NT2/D1 (cell line): ENCODE measurements at regions not wholly inside any gene's neighbourhood (a gene's known extent, or its start where the extent isn't known, plus 50 kb on each side); places are given as distances from the start of the nearest gene placed in this dataset.

Experiments
- DNase-seq: peaks from one replicate; pipeline ENCODE4 v3.0.0-alpha.2; 2011; ENCODE audit warnings: low read depth, low spot score
- H3K27me3 ChIP-seq: 2 replicates; pipeline ENCODE4 v1.6.0; 2011; ENCODE audit warnings: mild to moderate bottlenecking; ENCODE audit not compliant: insufficient read length, insufficient read depth
- H3K36me3 ChIP-seq: 2 replicates; pipeline ENCODE4 v1.6.1; 2011; ENCODE audit warnings: mild to moderate bottlenecking, low read length, mixed read lengths; ENCODE audit not compliant: insufficient read depth, insufficient read length
- H3K4me1 ChIP-seq: 2 replicates; pipeline ENCODE4 v1.5.1; 2011; ENCODE audit not compliant: insufficient read depth, insufficient read length
- H3K4me3 ChIP-seq: 2 replicates; pipeline ENCODE4 v1.5.1; 2011; ENCODE audit warnings: low read depth; ENCODE audit not compliant: insufficient read length
- H3K9ac ChIP-seq: 2 replicates; pipeline ENCODE4 v1.6.0; 2011; ENCODE audit warnings: low read depth; ENCODE audit not compliant: insufficient read length
- H3K9me3 ChIP-seq: 2 replicates; pipeline ENCODE4 v1.5.1; 2011; ENCODE audit warnings: mild to moderate bottlenecking, low read length; ENCODE audit not compliant: insufficient read depth
- SUZ12 ChIP-seq: IDR thresholded peaks from 2 replicates; pipeline ENCODE4 v1.6.1; 2011; ENCODE audit not compliant: insufficient read length, insufficient read depth; ENCODE audit errors: extremely low read depth
- YY1 ChIP-seq: IDR thresholded peaks from 2 replicates; pipeline ENCODE4 v1.6.1; 2011; ENCODE audit not compliant: insufficient read length, insufficient read depth
- ZNF274 ChIP-seq: IDR thresholded peaks from 2 replicates; pipeline ENCODE4 v1.6.1; 2011; ENCODE audit warnings: mild to moderate bottlenecking, low read depth, low read length

DNA sequence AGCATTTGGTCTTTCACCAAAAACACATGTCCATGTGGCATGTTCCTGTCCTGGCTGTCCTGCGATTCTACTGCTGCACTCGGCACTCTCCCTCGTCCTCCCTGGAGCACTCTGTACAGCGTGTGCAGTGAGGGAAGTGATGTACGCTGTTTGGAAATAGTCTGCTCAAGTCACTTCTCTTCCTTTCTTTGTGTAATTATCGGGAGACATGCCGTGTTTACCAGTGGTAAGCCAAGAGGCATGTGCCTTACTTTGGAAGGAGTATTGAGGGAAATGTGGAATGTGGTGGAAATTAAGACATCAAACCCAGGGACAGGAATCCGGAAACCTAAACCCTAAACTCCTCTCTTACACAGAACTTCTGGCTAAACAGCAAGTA is 268.5 kb upstream of the FOXQ1 start:
- H3K9ac ChIP-seq, result no peak overlapping the region
- no peaks in the 10 kb centered on the region for H3K4me1 ChIP-seq
- TF ChIP-seq ZNF274, result no peak
- TF ChIP-seq SUZ12, result no peak
- no peak for TF ChIP-seq YY1
- no peaks in the 10 kb centered on the region for H3K36me3 ChIP-seq
- H3K4me3 ChIP-seq, result no peak overlapping the region
- no peaks in the 10 kb centered on the region for H3K27me3 ChIP-seq
- DNase-seq, result no peak
- no peaks in the 10 kb centered on the region for H3K9me3 ChIP-seq

DNA sequence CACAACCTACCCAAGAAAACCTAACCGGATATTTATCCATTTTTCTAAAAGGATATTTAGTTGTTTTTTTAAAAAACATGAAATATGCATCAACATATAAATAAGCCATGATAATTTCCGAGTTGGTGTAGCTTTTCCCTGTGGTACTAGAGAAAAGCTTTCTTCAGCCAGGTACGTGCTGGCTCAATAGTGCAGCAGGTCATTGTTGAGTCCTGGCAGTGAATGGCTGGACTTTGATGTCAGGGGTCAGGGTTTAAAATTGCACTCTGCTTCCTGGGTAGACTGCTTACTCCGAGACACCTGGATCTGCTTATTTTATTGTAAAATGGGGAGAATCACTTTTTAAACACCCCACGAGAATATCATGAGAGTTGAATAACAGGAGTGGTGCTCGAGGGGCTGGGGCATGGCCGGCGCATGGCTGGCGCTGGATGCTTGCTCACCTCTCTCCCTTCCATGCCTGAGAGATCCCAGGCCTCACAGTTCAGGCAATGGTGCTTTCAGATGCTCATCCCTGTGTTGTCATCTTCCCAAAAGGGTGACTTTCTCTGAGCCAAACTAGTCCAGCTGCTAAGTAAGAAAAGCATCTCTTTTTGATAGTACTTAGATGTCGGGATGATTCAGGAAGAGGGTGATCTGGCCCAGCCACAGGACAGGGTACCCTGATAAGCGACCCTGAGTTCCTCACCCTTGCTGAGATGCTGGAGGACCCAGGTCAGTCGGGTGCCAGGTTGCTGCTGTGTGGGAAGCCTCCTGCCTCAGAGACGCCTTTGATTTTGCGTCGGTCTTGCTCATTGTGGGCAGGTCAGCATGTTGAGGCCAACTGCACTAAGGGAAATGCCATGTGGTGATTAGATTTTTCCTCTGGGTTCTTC is 269.1 kb upstream of the FOXQ1 start:
- Histone ChIP-seq H3K9me3 (no peaks in the 10 kb centered on the region), H3K4me3 (no peak overlapping the region), H3K9ac (no peak overlapping the region), H3K36me3 (no peaks in the 10 kb centered on the region), H3K4me1 (no peaks in the 10 kb centered on the region), H3K27me3 (no peaks in the 10 kb centered on the region)
- no peak for TF ChIP-seq SUZ12
- no peak for TF ChIP-seq YY1
- no peak for TF ChIP-seq ZNF274
- no peak for DNase-seq

DNA sequence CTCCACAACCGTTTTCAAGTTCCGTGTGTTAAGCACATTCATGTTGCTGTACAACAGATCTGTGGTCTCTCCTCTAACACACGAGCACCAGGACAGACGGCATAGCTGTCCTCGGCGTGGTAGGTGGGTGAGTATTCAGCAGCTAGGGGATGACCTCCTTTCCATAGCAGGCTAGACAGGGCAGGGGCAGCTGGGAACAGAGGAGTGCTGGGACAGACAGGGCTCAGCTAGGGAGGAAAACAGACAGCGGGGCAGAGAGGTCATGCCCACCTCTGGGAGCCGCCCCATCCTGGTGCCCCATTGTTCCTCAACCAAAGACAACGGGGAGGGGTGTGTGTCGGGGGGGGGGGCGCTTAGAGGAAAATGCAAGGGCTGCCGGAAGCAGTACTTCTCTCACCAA is 271.5 kb upstream of the FOXQ1 start:
- no peak for DNase-seq
- no peak overlapping the region for H3K4me3 ChIP-seq
- H3K4me1 ChIP-seq, result no peaks in the 10 kb centered on the region
- no peaks in the 10 kb centered on the region for H3K27me3 ChIP-seq
- H3K9me3 ChIP-seq, result no peaks in the 10 kb centered on the region
- H3K36me3 ChIP-seq, result no peaks in the 10 kb centered on the region
- no peak for TF ChIP-seq SUZ12
- H3K9ac ChIP-seq, result no peak overlapping the region

DNA sequence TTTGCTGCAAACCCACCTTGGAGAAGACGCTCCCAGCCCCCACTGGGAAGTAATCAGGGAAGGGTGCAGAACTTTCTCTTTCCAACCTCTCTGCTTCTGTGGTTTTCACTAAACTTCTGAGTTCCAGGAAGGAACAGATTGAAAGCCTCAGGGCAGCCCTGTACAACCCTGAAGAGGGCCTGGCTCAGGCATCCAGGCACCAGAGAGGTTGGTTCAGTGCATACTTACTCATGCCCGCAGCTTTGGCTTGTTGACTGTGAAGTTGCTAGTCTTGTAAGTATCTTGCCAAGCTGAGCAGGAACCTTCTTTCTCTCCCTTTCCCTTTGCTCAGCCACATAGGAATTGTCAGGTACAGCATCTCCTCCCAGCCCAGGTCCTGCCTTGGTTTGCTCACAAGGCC is 272.2 kb upstream of the FOXQ1 start:
- no peak for DNase-seq
- H3K9me3 ChIP-seq, result no peaks in the 10 kb centered on the region
- no peak for TF ChIP-seq SUZ12
- no peak for TF ChIP-seq YY1
- no peak for TF ChIP-seq ZNF274
- H3K4me3 ChIP-seq, result no peak overlapping the region
- no peaks in the 10 kb centered on the region for H3K27me3 ChIP-seq
- no peak overlapping the region for H3K9ac ChIP-seq
- no peaks in the 10 kb centered on the region for H3K4me1 ChIP-seq
- H3K36me3 ChIP-seq, result no peaks in the 10 kb centered on the region

DNA sequence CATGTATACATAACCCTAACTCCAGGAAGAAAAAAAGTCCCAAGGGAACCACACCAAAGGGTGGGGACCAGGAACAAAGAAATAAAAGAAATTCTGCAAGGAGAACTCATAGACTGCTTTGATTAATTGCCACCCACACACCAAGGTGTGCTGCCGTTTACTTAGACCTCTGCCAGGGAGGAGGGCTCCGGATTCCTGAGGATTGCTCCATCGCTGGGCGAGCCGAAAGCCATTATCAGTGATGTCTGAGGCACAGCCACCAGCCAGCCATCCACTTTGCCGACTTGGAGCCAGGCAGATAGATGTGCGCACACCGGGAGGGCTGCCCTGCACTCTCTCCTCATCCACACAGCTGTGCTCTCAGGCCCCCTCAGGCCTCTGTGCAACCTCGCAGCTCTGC is 272.7 kb upstream of the FOXQ1 start:
- Histone ChIP-seq H3K27me3 (no peaks in the 10 kb centered on the region), H3K4me3 (no peak overlapping the region), H3K9ac (no peak overlapping the region), H3K36me3 (no peaks in the 10 kb centered on the region), H3K4me1 (no peaks in the 10 kb centered on the region), H3K9me3 (no peaks in the 10 kb centered on the region)
- no peak for DNase-seq
- no peak for TF ChIP-seq ZNF274
- no peak for TF ChIP-seq YY1
- no peak for TF ChIP-seq SUZ12

DNA sequence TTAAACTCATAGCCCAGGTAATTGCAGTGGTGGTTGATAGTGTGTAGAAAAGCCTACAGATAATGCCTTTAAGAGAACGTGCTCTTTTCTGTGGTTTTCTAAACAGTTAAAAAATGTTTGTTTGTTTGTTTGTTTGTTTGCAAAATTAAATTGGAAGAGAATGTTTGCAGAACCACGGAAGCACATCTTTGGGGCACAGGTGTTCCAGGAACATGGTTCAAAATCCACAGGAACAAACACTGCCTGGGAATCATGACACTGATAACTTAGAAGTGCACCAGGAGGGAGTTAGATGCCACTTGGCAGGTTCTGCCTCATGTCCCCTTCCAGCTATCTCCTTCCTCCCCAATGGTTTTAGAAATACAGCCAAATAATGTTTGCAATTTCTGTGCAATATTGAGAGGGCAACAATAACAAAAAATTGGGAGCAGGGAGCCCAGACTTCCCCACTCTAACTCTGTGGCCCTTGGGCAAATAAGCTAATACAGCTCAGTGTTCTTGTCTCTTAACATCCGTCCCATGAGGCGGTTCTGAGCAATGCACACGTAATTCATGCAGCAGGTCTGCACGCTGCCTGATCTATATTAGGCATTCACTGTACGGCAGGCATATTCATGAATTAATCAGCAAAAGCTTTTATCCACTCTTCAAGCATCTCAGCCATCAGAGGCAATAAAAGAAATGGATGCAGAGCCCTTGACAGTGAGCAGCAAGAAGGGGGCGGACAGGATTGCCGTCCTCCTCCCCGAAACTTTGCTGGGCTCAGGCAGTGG is 274.3 kb upstream of the FOXQ1 start:
- H3K4me1 ChIP-seq, result no peaks in the 10 kb centered on the region
- no peak for TF ChIP-seq ZNF274
- no peak for TF ChIP-seq YY1
- TF ChIP-seq SUZ12, result no peak
- no peaks in the 10 kb centered on the region for H3K27me3 ChIP-seq
- no peaks in the 10 kb centered on the region for H3K9me3 ChIP-seq
- no peaks in the 10 kb centered on the region for H3K36me3 ChIP-seq
- DNase-seq, result no peak
- no peak overlapping the region for H3K4me3 ChIP-seq
- no peak overlapping the region for H3K9ac ChIP-seq

DNA sequence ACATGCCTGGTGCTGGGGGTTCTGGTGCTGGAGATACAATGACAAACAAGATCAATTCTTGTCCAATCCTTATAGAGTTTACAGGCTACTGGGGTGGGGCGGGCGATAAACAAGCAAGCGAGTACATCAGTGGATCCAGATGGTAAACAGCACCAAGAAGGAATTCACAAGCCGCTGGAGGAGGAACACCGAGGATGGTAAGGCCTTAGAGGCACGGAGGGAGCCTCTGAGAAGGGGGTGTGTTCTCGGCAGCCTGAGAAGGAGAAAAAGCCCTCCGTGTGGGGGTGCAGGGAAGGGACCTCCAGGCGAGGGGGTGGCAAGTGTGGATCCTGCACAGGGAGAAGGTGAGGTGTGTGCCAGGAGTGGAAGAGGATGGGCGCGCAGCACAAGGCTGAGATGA is 276.5 kb upstream of the FOXQ1 start:
- Histone ChIP-seq H3K4me1 (no peaks in the 10 kb centered on the region), H3K4me3 (no peak overlapping the region), H3K9me3 (no peaks in the 10 kb centered on the region), H3K27me3 (no peaks in the 10 kb centered on the region), H3K9ac (no peak overlapping the region), H3K36me3 (no peaks in the 10 kb centered on the region)
- no peak for DNase-seq
- no peak for TF ChIP-seq ZNF274
- no peak for TF ChIP-seq SUZ12
- TF ChIP-seq YY1, result no peak
